ENCODE measurements at regions not wholly inside any gene's neighbourhood (a gene's known extent, or its start where the extent isn't known, plus 50 kb on each side); places are given as distances from the start of the nearest gene placed in this dataset.

DNA sequence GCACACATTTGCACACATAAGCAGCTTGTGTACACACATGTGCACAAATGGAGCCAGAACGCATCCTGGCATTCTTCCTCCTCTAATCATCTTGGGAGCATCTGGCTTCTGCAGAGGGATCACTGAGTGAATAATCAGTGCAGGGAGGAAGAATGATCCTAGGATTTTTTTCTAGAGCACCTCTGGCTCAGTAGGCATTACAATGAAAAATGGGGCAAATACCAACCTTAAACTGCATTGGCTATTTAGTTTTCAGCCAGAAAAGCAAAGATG, 205.7 kb upstream of the TCF21 start:
- H3K9me3 ChIP-seq, result no peaks in the 10 kb centered on the region
- no peaks in the 10 kb centered on the region for H3K4me1 ChIP-seq
- H3K36me3 ChIP-seq, result no peaks in the 10 kb centered on the region
- TF ChIP-seq CTCF (IDR thresholded peaks at IDR 0.05), result no peak
- no peak for ATAC-seq
- H3K27me3 ChIP-seq, result no peaks in the 10 kb centered on the region
- H3K4me3 ChIP-seq, result no peak overlapping the region
- no peak overlapping the region for H3K27ac ChIP-seq
- no peak for DNase-seq
- intact Hi-C loops (cut with DNase I), result no loop called here

GRCh38 chr6:133683606-133684005, 205.3 kb upstream of the TCF21 start:
- Histone ChIP-seq H3K9me3 (no peaks in the 10 kb centered on the region), H3K4me3 (no peak overlapping the region), H3K27ac (no peak overlapping the region), H3K36me3 (no peaks in the 10 kb centered on the region), H3K4me1 (no peaks in the 10 kb centered on the region), H3K27me3 (no peaks in the 10 kb centered on the region)
- DNase-seq (peak in 2 of 4 donors; percentile 40 to 42), ATAC-seq (no peak)
- intact Hi-C loops (cut with DNase I), result no loop called here
- no peak for TF ChIP-seq CTCF (IDR thresholded peaks at IDR 0.05)

DNA sequence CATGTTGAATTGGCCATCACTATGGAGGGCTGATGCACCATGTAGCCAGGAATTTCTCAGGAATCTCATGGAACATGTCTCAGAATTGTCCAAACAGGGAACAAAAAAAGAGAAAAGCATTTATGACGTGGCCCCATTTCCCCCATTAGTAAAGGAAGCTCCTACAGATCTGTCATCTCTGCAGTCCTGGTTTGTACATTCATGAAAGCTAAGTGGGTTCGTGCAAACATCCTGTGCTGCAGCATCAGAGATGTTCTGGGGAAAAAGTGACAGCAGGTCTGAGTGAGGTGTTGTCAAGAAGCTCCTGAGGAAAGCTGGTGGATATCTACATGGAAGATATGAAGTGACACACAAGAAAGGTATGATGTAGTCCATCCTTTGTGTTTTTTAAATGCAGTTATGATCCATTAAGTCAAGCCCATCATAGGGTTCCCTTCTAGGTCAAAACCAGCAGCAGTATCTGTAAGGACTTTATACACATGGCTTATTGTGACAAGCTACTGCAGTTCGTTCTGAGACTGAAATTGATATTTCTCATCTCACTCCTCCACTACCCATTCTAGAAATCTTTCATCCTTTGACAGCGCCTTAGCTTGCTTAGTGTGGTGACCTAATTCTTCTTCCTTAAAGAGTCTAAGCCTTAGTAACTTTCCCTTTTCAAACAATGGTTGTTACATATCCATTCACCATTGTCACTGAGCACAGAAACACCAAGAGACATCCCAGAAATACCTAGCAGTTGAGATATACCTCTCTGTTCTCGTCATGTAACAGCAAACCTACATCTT, 200.0 kb upstream of the TCF21 start:
- H3K4me1 ChIP-seq, result no peaks in the 10 kb centered on the region
- no peaks in the 10 kb centered on the region for H3K27me3 ChIP-seq
- H3K4me3 ChIP-seq, result no peak overlapping the region
- DNase-seq (no peak), ATAC-seq (no peak)
- TF ChIP-seq CTCF (IDR thresholded peaks at IDR 0.05), result no peak
- intact Hi-C loops (cut with DNase I), result no loop called here
- H3K36me3 ChIP-seq, result no peaks in the 10 kb centered on the region
- no peak overlapping the region for H3K27ac ChIP-seq
- H3K9me3 ChIP-seq, result no peaks in the 10 kb centered on the region

DNA sequence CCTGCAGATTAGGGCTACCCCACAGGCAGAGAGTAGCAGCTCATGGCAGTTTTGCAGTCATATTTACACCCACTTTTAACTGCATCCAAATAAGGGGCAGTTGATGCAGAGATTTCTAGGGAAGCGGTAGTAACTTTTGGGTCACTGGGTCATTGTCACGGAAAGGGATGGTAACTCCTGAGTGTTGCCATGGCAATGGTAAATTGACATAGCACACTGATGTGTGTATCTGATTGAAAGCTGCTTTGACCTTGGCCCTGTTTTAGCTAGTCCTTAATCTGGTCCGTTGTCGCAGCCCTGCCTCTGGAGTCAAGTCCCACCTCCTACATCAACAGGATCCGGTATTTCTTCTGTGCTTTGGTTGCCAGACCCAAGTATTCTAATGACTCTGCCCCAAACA, 199.1 kb upstream of the TCF21 start:
- ATAC-seq, result no peak
- no peaks in the 10 kb centered on the region for H3K36me3 ChIP-seq

GRCh38 chr6:133693565-133693964, 195.3 kb upstream of the TCF21 start:
- Histone ChIP-seq H3K9me3 (no peaks in the 10 kb centered on the region), H3K36me3 (no peaks in the 10 kb centered on the region), H3K27me3 (no peaks in the 10 kb centered on the region), H3K4me1 (no peaks in the 10 kb centered on the region), H3K4me3 (no peak overlapping the region), H3K27ac (no peak overlapping the region)
- no peak for DNase-seq
- no peak for ATAC-seq
- intact Hi-C loops (cut with DNase I), result no loop called here
- TF ChIP-seq CTCF (IDR thresholded peaks at IDR 0.05), result no peak

More for the DNA sequence above, 199.1 kb upstream of the TCF21 start:
- intact Hi-C loops (cut with DNase I), result no loop called here
- H3K4me3 ChIP-seq, result no peak overlapping the region
- no peak for DNase-seq
- TF ChIP-seq CTCF (IDR thresholded peaks at IDR 0.05), result no peak
- H3K27me3 ChIP-seq, result no peaks in the 10 kb centered on the region
- H3K27ac ChIP-seq, result no peak overlapping the region
- H3K9me3 ChIP-seq, result no peaks in the 10 kb centered on the region
- H3K4me1 ChIP-seq, result no peaks in the 10 kb centered on the region
